T-helper 2 cell treated with Interferon-gamma antibody and Interleukin-4, amounts not matched to agents 5 μg/mL and 100 μg/mL, for 36 hours (primary cell): ENCODE measurements at regions not wholly inside any gene's neighbourhood (a gene's known extent, or its start where the extent isn't known, plus 50 kb on each side); places are given as distances from the start of the nearest gene placed in this dataset.
"Not testable (repeated sequence)": the region's sequence is repeated elsewhere in the genome, so short reads cannot be mapped to it uniquely, and the experiment has no call there.

Experiments
- DNase-seq: peaks from one replicate; pipeline ENCODE4 v3.0.0; 2021; ENCODE audit warnings: low spot score
- H3K27ac Mint-ChIP-seq: one replicate; pipeline ENCODE4 v1.8.0; 2021; ENCODE audit warnings: mild to moderate bottlenecking, mixed read lengths
- H3K27me3 Mint-ChIP-seq: one replicate; pipeline ENCODE4 v1.8.0; 2021; ENCODE audit warnings: low read depth, mixed read lengths
- H3K36me3 Mint-ChIP-seq: one replicate; pipeline ENCODE4 v1.8.0; 2021; ENCODE audit warnings: low read depth, mixed read lengths
- H3K4me1 Mint-ChIP-seq: one replicate; pipeline ENCODE4 v1.8.0; 2021; ENCODE audit warnings: low read depth, mixed read lengths
- H3K4me3 Mint-ChIP-seq: one replicate; pipeline ENCODE4 v1.8.0; 2022; ENCODE audit warnings: mild to moderate bottlenecking, moderate library complexity, mixed read lengths
- H3K9me3 Mint-ChIP-seq: one replicate; pipeline ENCODE4 v1.8.0; 2021; ENCODE audit warnings: mixed read lengths

DNA sequence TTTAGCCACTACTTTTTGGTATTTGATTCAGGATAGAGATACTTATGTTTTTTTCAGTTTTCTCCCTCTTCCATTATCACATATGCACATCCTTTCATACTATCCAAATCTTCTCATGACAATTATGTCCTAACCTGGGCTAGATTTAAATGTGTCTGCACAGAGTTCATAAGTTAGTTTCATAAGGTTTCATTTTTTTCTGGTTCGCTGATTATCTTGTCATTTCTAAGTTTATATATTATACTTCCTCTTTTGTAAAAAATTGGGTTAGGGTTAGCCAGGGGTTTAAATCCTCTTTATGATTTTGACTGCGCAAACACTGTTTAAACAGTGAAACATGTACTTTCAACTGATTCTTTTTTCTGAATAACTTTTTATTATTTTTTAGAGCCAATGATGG, 148.6 kb downstream of the SST start:
- Mint-ChIP-seq H3K4me3 (no peak overlapping the region), H3K27me3 (peaks cover 10% of the 10 kb centered on the region), H3K9me3 (no peaks in the 10 kb centered on the region), H3K4me1 (no peaks in the 10 kb centered on the region), H3K27ac (no peak overlapping the region), H3K36me3 (no peaks in the 10 kb centered on the region)
- DNase-seq: no peak

GRCh38 chr3:187520027-187520945, 149.9 kb downstream of the SST start:
- peaks cover 6% of the 10 kb centered on the region for H3K27me3 Mint-ChIP-seq
- no peak overlapping the region for H3K4me3 Mint-ChIP-seq
- no peaks in the 10 kb centered on the region for H3K4me1 Mint-ChIP-seq
- H3K9me3 Mint-ChIP-seq: no peaks in the 10 kb centered on the region
- H3K36me3 Mint-ChIP-seq: no peaks in the 10 kb centered on the region
- no peak overlapping the region for H3K27ac Mint-ChIP-seq
- DNase-seq: no peak

GRCh38 chr3:187519428-187519890, 150.7 kb downstream of the SST start:
- DNase-seq: no peak
- Mint-ChIP-seq H3K36me3 (no peaks in the 10 kb centered on the region), H3K27me3 (peaks cover 5% of the 10 kb centered on the region), H3K4me3 (no peak overlapping the region), H3K9me3 (no peaks in the 10 kb centered on the region), H3K27ac (no peak overlapping the region), H3K4me1 (no peaks in the 10 kb centered on the region)

DNA sequence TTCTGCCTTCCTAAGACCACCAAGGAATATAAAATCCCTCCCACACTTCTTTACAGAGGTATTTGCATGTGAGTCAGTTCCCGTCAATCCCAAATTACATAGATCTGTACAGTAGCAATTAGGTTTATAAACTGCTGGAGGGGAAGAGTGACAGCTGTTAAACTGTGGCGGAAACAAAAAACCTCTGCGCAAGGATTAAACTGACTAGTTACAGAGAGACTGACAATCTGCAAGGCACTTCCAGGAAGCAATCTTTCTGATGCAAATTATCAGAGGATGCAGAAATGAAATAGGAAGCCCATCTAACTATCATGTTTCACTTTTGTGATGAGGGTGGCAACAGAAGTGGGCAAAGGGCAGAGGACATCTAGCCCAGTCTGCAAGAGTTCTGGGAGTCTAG, 150.4 kb downstream of the RTP4 start:
- H3K27me3 Mint-ChIP-seq: peaks cover 3% of the 10 kb centered on the region
- H3K4me1 Mint-ChIP-seq: no peaks in the 10 kb centered on the region
- no peak overlapping the region for H3K4me3 Mint-ChIP-seq
- H3K36me3 Mint-ChIP-seq: no peaks in the 10 kb centered on the region
- H3K9me3 Mint-ChIP-seq: no peaks in the 10 kb centered on the region
- DNase-seq: no peak
- no peak overlapping the region for H3K27ac Mint-ChIP-seq

- DNase-seq: no peak
- H3K4me3 Mint-ChIP-seq: no peak overlapping the region
- H3K36me3 Mint-ChIP-seq: no peaks in the 10 kb centered on the region
- H3K4me1 Mint-ChIP-seq: no peaks in the 10 kb centered on the region
- no peaks in the 10 kb centered on the region for H3K9me3 Mint-ChIP-seq
- H3K27ac Mint-ChIP-seq: no peak overlapping the region
- H3K27me3 Mint-ChIP-seq: peaks cover 3% of the 10 kb centered on the region
These were observed 150.0 kb downstream of the RTP4 start for GRCh38 chr3:187518207-187518606.

- Mint-ChIP-seq H3K36me3 (no peaks in the 10 kb centered on the region), H3K27me3 (peaks cover 3% of the 10 kb centered on the region), H3K4me3 (no peak overlapping the region), H3K27ac (no peak overlapping the region), H3K4me1 (no peaks in the 10 kb centered on the region), H3K9me3 (no peaks in the 10 kb centered on the region)
- no peak for DNase-seq
These were observed 148.4 kb downstream of the RTP4 start for GRCh38 chr3:187516446-187517185.

- Mint-ChIP-seq H3K27me3 (peaks cover 13% of the 10 kb centered on the region), H3K9me3 (no peaks in the 10 kb centered on the region), H3K36me3 (no peaks in the 10 kb centered on the region), H3K4me3 (no peak overlapping the region), H3K27ac (no peak overlapping the region), H3K4me1 (no peaks in the 10 kb centered on the region)
- DNase-seq: no peak
These were observed 139.7 kb downstream of the RTP4 start for GRCh38 chr3:187507905-187508304.

- peaks cover 15% of the 10 kb centered on the region for H3K27me3 Mint-ChIP-seq
These were observed 139.1 kb downstream of the RTP4 start for GRCh38 chr3:187507266-187507665.

GRCh38 chr3:187504435-187504834, 136.2 kb downstream of the RTP4 start:
- no peak overlapping the region for H3K4me3 Mint-ChIP-seq
- H3K4me1 Mint-ChIP-seq: no peaks in the 10 kb centered on the region
- H3K27ac Mint-ChIP-seq: no peak overlapping the region
- H3K9me3 Mint-ChIP-seq: no peaks in the 10 kb centered on the region
- H3K27me3 Mint-ChIP-seq: peaks cover 15% of the 10 kb centered on the region
- no peak for DNase-seq
- H3K36me3 Mint-ChIP-seq: no peaks in the 10 kb centered on the region

More at GRCh38 chr3:187507266-187507665, 139.1 kb downstream of the RTP4 start:
- no peaks in the 10 kb centered on the region for H3K36me3 Mint-ChIP-seq
- H3K4me1 Mint-ChIP-seq: no peaks in the 10 kb centered on the region
- no peak for DNase-seq
- no peaks in the 10 kb centered on the region for H3K9me3 Mint-ChIP-seq
- no peak overlapping the region for H3K4me3 Mint-ChIP-seq
- H3K27ac Mint-ChIP-seq: no peak overlapping the region

DNA sequence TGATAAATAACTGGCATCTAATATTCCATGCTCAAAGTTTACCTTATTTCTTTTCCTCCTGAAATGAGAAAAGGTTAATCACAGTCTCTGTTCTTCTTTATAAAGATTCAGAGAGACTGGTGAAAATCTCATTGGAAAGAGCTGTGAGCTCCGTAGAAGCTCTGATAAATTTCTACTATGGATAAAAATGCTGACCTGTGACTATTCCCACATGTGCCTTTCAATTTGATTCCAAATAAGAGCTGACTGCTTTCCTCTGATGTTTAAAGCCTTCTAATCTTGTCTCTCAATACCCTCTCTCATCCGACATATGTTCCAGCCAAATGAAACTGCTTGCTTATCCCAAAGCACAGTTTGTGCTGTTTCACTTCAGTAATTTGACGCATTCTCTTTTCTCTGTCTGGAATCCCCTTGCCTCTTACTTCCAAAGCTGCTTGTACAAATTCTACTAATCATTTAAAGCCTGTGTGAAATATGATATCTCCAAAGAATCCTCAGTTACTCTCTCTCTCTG, 130.1 kb downstream of the RTP4 start:
- H3K36me3 Mint-ChIP-seq: no peaks in the 10 kb centered on the region
- no peak overlapping the region for H3K4me3 Mint-ChIP-seq
- H3K27ac Mint-ChIP-seq: no peak overlapping the region
- no peaks in the 10 kb centered on the region for H3K9me3 Mint-ChIP-seq
- peaks cover 16% of the 10 kb centered on the region for H3K27me3 Mint-ChIP-seq
- no peaks in the 10 kb centered on the region for H3K4me1 Mint-ChIP-seq
- no peak for DNase-seq

GRCh38 chr3:187497052-187497451, 128.9 kb downstream of the RTP4 start:
- no peaks in the 10 kb centered on the region for H3K36me3 Mint-ChIP-seq
- H3K27me3 Mint-ChIP-seq: peaks cover 12% of the 10 kb centered on the region
- no peak overlapping the region for H3K4me3 Mint-ChIP-seq
- DNase-seq: no peak
- H3K27ac Mint-ChIP-seq: no peak overlapping the region
- H3K4me1 Mint-ChIP-seq: no peaks in the 10 kb centered on the region
- no peaks in the 10 kb centered on the region for H3K9me3 Mint-ChIP-seq

DNA sequence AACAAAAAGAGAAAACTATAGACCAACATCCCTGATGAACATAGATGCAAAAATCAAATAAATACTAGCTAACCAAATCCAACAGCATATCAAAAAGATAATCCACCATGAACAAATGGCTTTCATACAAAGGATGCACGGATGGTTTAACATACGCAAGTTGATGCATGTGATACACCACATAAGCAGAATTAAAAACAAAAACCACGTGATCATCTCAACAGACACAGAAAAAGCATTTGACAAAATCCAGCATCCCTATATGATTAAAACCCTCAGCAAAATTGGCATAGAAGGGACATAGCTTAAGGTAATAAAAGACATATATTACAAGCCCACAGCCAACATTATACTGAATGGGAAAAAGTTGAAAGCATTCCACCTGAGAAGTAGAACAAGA, 125.9 kb downstream of the RTP4 start:
- not testable (repeated sequence) for H3K4me1 Mint-ChIP-seq, H3K9me3 Mint-ChIP-seq, H3K36me3 Mint-ChIP-seq, DNase-seq, H3K27ac Mint-ChIP-seq, H3K4me3 Mint-ChIP-seq
- H3K27me3 Mint-ChIP-seq: peaks cover 18% of the 10 kb centered on the region

GRCh38 chr3:187491371-187491770, 123.2 kb downstream of the RTP4 start:
- H3K4me3 Mint-ChIP-seq: no peak overlapping the region
- H3K4me1 Mint-ChIP-seq: no peaks in the 10 kb centered on the region
- H3K27me3 Mint-ChIP-seq: peaks cover 29% of the 10 kb centered on the region
- no peak overlapping the region for H3K27ac Mint-ChIP-seq
- no peaks in the 10 kb centered on the region for H3K36me3 Mint-ChIP-seq
- no peak for DNase-seq
- H3K9me3 Mint-ChIP-seq: no peaks in the 10 kb centered on the region

DNA sequence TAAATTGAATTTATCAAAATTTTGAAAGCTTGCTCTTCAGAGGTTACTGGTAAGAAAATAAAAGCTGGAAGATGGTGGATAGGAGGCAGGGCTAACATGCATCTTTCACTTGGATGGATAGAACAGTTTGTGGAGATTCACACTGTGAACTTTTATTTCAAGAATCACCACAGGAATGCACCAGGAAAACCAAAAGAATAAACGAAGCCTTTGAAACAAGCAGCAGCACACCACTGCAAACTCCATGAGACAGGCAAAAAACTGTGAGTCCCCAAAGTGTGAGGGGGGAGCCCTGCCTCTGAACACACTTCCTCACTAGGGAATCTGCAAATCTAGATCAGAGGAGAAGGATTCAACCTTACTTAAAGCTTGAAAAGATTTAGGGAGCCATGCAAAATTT, 122.2 kb downstream of the RTP4 start:
- H3K36me3 Mint-ChIP-seq: no peaks in the 10 kb centered on the region
- H3K9me3 Mint-ChIP-seq: no peaks in the 10 kb centered on the region
- peaks cover 32% of the 10 kb centered on the region for H3K27me3 Mint-ChIP-seq
- no peak overlapping the region for H3K27ac Mint-ChIP-seq
- DNase-seq: no peak
- H3K4me1 Mint-ChIP-seq: no peaks in the 10 kb centered on the region
- H3K4me3 Mint-ChIP-seq: no peak overlapping the region
